GM18873 (cell line): ENCODE measurements at regions not wholly inside any gene's neighbourhood (a gene's known extent, or its start where the extent isn't known, plus 50 kb on each side); places are given as distances from the start of the nearest gene placed in this dataset.

Source experiments
- ATAC-seq: cut with Tn5 transposase; IDR thresholded peaks from one replicate; pipeline ENCODE4 v1.9.1; 2021; ENCODE audit warnings: mild to moderate bottlenecking, moderate library complexity, moderate number of reproducible peaks; ENCODE audit not compliant: unreplicated experiment, low FRiP score

DNA sequence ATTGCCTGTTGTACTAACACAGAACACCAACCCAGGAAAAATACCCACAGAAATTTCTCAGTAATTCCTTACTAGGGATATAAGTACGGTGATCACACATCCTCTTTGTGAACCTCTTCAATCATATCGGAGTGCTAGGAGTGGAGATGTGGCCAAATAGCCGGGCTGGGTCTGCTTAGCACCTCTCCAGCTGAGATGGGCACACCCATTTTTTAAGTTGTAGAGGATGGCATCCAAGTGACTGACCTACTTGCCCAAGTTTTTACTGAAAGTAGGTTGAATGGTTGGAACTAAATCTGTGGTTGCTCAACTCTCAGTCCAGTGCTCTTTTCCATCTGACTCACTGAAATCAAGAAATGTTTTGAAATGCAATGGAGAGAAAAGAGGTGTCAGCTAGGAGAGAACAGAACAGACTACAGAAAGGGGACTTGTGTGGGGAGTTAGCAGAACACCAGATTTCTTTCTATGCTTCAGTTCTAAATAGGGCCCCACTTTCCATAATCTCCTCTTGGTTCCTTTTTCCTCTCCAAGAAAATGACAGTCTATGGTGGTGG is 68.7 kb upstream of the FSHR start:
- no peak for ATAC-seq

- no peak for ATAC-seq
Measured at GRCh38 chr2:49219741-49220140, 65.4 kb upstream of the FSHR start.

DNA sequence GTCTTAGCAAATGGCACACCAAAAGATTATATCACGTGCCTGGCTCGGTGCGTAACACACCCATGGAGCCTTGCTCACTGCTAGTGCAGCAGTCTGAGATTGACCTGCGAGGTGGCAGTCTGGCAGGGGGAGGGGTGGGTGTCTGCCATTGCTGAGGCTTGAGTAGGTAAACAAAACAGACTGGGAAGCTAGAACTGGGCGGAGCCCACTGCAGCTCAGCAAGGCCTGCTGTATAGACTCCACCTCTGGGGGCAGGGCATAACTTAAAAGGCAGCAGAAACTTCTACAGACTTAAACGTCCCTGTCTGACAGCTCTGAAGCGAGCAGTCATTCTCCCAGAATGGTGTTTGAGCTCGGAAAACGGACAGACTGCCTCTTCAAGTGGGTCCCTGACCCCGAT is 55.9 kb upstream of the FSHR start:
- no peak for ATAC-seq

DNA sequence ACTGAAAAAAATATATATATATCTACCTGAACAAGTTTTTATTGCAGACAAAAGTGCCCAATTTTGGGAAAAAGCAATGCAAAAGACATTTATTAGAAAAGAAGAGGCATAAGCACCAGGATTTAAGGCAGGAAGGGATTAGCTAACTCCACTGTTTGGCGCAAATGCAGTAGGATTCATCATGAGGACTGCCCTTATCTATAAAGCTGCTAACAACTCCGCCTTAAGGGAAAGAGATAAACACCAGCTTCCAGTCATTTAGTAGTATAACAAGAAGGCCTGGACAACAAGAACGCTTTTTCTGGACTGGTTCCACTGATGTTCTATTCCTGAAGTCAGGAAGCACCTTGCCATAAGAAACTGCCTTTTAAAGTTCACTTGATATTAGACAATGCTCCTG is 52.9 kb upstream of the FSHR start:
- no peak for ATAC-seq
